Large intestine (tissue), 3 donors: ENCODE measurements at regions not wholly inside any gene's neighbourhood (a gene's known extent, or its start where the extent isn't known, plus 50 kb on each side); places are given as distances from the start of the nearest gene placed in this dataset.
A peak's percentile ranks its signal among the peaks of the same experiment; 100 is the strongest.

ENCODE experiments used
- DNase-seq, 2 donors: peaks; one replicate each; pipeline versions ENCODE4 v3.0.0 to v3.0.0-alpha.2; 2013
- H3K27ac ChIP-seq: one replicate; pipeline ENCODE4 v1.5.1; 2013; ENCODE audit warnings: low read length
- H3K27me3 ChIP-seq: 2 replicates; pipeline ENCODE4 v1.6.1; 2013; ENCODE audit warnings: low read length; ENCODE audit not compliant: control insufficient read depth, insufficient read depth
- H3K36me3 ChIP-seq: 2 replicates; pipeline ENCODE4 v1.6.1; 2013; ENCODE audit warnings: low read length; ENCODE audit not compliant: control insufficient read depth, insufficient read depth
- H3K4me1 ChIP-seq: one replicate; pipeline ENCODE4 v1.6.1; 2013; ENCODE audit warnings: low read length; ENCODE audit not compliant: control insufficient read depth, insufficient read depth
- H3K4me3 ChIP-seq: one replicate; pipeline ENCODE4 v1.5.1; 2013; ENCODE audit warnings: low read length
- H3K9me3 ChIP-seq: one replicate; pipeline ENCODE4 v1.6.1; 2013; ENCODE audit warnings: mild to moderate bottlenecking, low read depth, low read length, moderate library complexity; ENCODE audit not compliant: control insufficient read depth
- WGBS: methylation state at CpG from one replicate; pipeline ENCODE4 v1.1.5; 2013; ENCODE audit warnings: low lambda C conversion rate; ENCODE audit not compliant: insufficient coverage; 5-methylcytosine and 5-hydroxymethylcytosine counted together

DNA sequence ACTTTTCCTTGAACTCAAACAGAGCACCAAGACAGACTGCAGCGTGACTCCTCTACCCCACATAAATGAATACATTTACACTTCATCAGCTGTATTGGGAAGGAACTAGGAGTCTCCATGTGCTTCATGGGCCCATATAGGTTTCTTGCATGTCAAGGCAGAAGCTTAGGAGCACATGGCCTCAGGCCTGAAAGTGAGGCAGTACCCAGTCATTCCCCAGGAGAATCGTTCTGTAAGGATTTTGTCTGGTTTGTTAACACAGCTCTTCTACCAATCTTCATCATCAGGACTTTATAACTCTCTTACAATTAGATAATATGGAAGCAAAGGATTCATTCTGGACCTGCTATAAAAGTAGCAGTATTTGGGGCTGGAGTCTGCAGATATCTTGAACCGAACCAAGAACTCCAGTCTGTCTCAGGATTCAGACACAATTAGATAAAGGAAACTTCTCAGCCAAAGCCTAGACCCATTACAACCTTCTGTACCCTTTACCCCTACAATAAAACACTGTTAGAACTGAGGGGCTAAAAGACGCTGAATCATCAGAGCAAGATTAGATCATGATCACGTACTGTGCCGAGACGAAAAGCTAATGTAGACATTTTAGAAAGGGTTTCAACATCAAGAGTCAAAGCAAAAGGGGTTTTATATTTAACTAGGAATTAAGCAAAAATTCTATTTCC is 385.5 kb upstream of the SLC30A5 start:
- Histone ChIP-seq H3K4me1 (no peaks in the 10 kb centered on the region), H3K9me3 (no peaks in the 10 kb centered on the region), H3K27ac (no peak overlapping the region), H3K36me3 (no peaks in the 10 kb centered on the region), H3K27me3 (no peaks in the 10 kb centered on the region), H3K4me3 (no peak overlapping the region)
- WGBS, result 60% methylated on average over 1 of the region's 7 CpGs
- peak; percentile 19 to 41 for DNase-seq

- Histone ChIP-seq H3K27ac (no peak overlapping the region), H3K4me3 (no peak overlapping the region)
Observed at GRCh38 chr5:68708842-68709170, 385.0 kb upstream of the SLC30A5 start.

GRCh38 chr5:68709239-68709638 is 384.6 kb upstream of the SLC30A5 start:
- Histone ChIP-seq H3K4me1 (no peaks in the 10 kb centered on the region), H3K4me3 (no peak overlapping the region), H3K27ac (no peak overlapping the region), H3K9me3 (no peaks in the 10 kb centered on the region), H3K36me3 (no peaks in the 10 kb centered on the region), H3K27me3 (no peaks in the 10 kb centered on the region)
- no peak for DNase-seq
- no CpG with 5 or more reads among the region's 2 CpGs for WGBS

More at GRCh38 chr5:68708842-68709170, 385.0 kb upstream of the SLC30A5 start:
- WGBS, result no CpG with 5 or more reads among the region's 1 CpG
- Histone ChIP-seq H3K27me3 (no peaks in the 10 kb centered on the region), H3K36me3 (no peaks in the 10 kb centered on the region), H3K4me1 (no peaks in the 10 kb centered on the region), H3K9me3 (no peaks in the 10 kb centered on the region)
- no peak for DNase-seq

GRCh38 chr5:68710514-68710913 is 383.3 kb upstream of the SLC30A5 start:
- Histone ChIP-seq H3K9me3 (no peaks in the 10 kb centered on the region), H3K4me1 (no peaks in the 10 kb centered on the region), H3K27me3 (no peaks in the 10 kb centered on the region), H3K27ac (no peak overlapping the region), H3K36me3 (no peaks in the 10 kb centered on the region), H3K4me3 (no peak overlapping the region)
- no CpG with 5 or more reads among the region's 1 CpG for WGBS
- DNase-seq, result no peak

DNA sequence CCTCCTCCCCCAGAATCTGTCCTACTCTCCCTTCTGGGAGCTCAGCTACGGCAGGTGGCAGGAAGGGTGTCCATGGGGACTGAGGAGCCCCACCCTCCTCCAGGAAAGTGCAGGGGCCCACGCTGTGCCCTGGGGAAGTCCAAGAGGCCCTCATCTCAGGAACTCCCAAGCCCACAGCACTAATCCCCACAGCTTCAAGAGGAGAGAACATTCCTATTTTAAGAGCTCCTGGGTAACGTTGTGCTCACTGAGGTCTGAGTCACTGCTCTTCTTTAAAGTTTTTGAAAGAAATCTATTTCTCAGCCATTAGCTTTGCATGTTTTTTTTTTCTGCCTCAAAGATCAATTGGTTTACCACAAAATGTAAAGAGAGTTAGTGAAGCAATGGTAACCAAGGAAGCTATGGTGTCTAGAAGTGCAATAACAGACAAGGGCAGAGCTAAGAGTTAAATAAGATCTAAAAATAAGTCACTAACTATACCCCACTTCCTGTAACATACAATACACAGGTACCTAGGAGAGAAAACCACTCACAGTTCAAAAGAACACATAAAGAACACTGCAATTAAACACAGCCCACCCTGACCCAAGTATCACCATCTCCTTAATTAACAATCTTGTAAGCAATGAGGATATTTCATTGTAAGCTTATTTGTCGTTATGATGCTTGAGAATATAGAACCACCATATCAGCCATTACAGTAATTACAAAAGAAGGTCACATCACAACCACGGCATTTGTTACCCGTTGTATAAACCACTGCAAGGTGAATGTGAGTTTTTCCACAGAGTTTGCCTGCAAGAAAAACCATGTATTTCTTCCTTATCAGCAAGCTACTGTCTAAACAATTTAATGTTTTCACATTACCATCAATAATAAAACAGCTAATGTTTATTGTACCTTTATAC is 382.3 kb upstream of the SLC30A5 start:
- H3K9me3 ChIP-seq, result no peaks in the 10 kb centered on the region
- H3K4me1 ChIP-seq, result no peaks in the 10 kb centered on the region
- H3K27ac ChIP-seq, result no peak overlapping the region
- no peak overlapping the region for H3K4me3 ChIP-seq
- DNase-seq, result peak in 1 of 2 donors; percentile 34
- WGBS, result 88% methylated on average over 3 of the region's 6 CpGs
- H3K27me3 ChIP-seq, result no peaks in the 10 kb centered on the region
- no peaks in the 10 kb centered on the region for H3K36me3 ChIP-seq

- WGBS, result no CpG with 5 or more reads among the region's 6 CpGs
- Histone ChIP-seq H3K36me3 (no peaks in the 10 kb centered on the region), H3K27me3 (no peaks in the 10 kb centered on the region), H3K9me3 (no peaks in the 10 kb centered on the region), H3K4me3 (no peak overlapping the region), H3K4me1 (no peaks in the 10 kb centered on the region), H3K27ac (no peak overlapping the region)
- no peak for DNase-seq
Observed at GRCh38 chr5:68714810-68715209, 379.0 kb upstream of the SLC30A5 start.

DNA sequence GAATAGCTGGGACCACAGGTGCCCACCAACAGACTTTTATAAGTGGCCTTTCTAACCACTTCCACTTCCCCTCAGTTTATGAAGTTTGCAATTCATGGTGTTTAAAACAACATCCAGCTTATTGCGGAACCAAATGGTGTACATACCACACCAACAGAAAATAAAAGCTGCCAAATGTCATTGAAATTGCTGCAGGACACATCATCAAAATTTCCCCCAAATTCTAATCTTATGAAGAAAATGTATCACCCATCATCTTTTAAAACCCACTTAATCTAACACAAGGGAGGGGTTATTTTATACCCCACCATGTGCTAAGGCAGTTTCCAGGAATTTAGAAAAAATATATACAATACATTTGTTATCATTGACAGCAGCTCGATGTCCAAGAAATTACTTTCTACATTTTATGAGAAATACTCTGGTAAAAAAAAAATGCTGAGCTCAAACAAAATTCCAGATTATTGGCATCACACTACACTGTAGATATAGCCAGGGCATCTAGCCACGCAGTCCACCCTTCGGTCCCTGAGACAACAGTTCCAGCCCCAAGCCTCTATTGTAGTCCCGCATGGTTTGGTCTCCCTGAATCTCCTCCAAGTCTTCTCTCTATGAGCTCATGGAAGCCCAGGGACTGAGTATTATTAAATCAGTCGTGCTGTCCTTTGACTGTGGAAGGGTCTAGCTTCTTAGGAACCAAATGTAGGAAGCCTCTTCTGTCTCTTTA is 372.8 kb upstream of the SLC30A5 start:
- Histone ChIP-seq H3K4me1 (no peaks in the 10 kb centered on the region), H3K36me3 (no peaks in the 10 kb centered on the region), H3K27ac (no peak overlapping the region), H3K27me3 (no peaks in the 10 kb centered on the region), H3K9me3 (no peaks in the 10 kb centered on the region), H3K4me3 (no peak overlapping the region)
- 100% methylated on average over 1 of the region's 6 CpGs for WGBS
- DNase-seq, result no peak

DNA sequence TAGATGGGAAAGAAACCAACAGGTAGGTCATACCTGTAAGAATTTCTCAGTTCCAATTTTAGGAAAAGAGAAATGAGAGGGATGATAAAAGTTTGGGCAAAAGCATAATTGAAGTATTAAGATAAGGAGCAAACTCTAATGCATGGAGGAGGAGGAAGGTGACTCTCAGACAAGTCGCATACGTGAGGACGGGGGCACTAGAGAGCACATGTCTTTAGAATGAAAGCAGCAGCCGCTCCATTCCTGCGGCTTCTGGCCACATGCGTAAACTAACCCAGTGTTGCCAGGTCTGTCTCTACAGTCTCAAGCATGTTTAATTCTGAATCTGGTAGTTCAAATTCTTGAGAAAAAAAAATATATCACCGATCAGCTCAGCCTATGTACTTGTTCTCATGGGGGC is 371.5 kb upstream of the SLC30A5 start:
- no peaks in the 10 kb centered on the region for H3K36me3 ChIP-seq
- H3K27me3 ChIP-seq, result no peaks in the 10 kb centered on the region
- no peaks in the 10 kb centered on the region for H3K9me3 ChIP-seq
- H3K27ac ChIP-seq, result no peak overlapping the region
- no peak for DNase-seq
- H3K4me1 ChIP-seq, result no peaks in the 10 kb centered on the region
- 82% methylated on average over 2 of the region's 7 CpGs for WGBS
- no peak overlapping the region for H3K4me3 ChIP-seq

GRCh38 chr5:68725905-68726683 is 367.7 kb upstream of the SLC30A5 start:
- DNase-seq, result no peak
- Histone ChIP-seq H3K4me3 (no peak overlapping the region), H3K9me3 (no peaks in the 10 kb centered on the region), H3K27me3 (no peaks in the 10 kb centered on the region), H3K4me1 (no peaks in the 10 kb centered on the region), H3K36me3 (no peaks in the 10 kb centered on the region), H3K27ac (no peak overlapping the region)
- 92% methylated on average over 2 of the region's 7 CpGs for WGBS

- no peak overlapping the region for H3K27ac ChIP-seq
- no peak for DNase-seq
- no peaks in the 10 kb centered on the region for H3K27me3 ChIP-seq
- 100% methylated on average over 1 of the region's 2 CpGs for WGBS
- H3K4me1 ChIP-seq, result no peaks in the 10 kb centered on the region
- H3K9me3 ChIP-seq, result no peaks in the 10 kb centered on the region
- no peak overlapping the region for H3K4me3 ChIP-seq
- no peaks in the 10 kb centered on the region for H3K36me3 ChIP-seq
Observed at GRCh38 chr5:68727931-68728330, 365.9 kb upstream of the SLC30A5 start.
